OCI-LY7 (cell line): ENCODE measurements at regions not wholly inside any gene's neighbourhood (a gene's known extent, or its start where the extent isn't known, plus 50 kb on each side); places are given as distances from the start of the nearest gene placed in this dataset.

Source experiments
- BruUV-seq: library from RNA; stranded (reverse); fragments of 400-500 nt; replicated peaks from 2 replicates; lab custom pipeline; 2021; lab: Mats Ljungman, UMichigan
- CTCF ChIA-PET: fragments of 300-600 bp; sonication (Branson Sonifier 250); formaldehyde crosslinking; loops from one replicate; lab custom pipeline; 2022; ENCODE audit warnings: antibody characterized with exemption; ENCODE audit not compliant: unreplicated experiment; lab: Charles Lee
- POLR2A ChIA-PET: fragments of 300-600 bp; sonication (Branson Sonifier 250); formaldehyde crosslinking; loops from one replicate; lab custom pipeline; 2022; ENCODE audit warnings: antibody characterized with exemption; lab: Charles Lee
- DNase-seq: peaks from one replicate; pipeline ENCODE4 v3.0.0-alpha.2; 2015; ENCODE audit warnings: low spot score
- H2AFZ ChIP-seq: fragments of 200-600 bp; sonication (generic), shearing (Covaris generic); 2 replicates; pipeline ENCODE4 v1.6.1; 2014; ENCODE audit warnings: mild to moderate bottlenecking, antibody characterized with exemption, low read length, moderate library complexity
- H3K27ac ChIP-seq: fragments of 200-600 bp; sonication (generic); 2 replicates; pipeline ENCODE4 v1.5.1; 2014; ENCODE audit warnings: mixed run types, low read depth, mild to moderate bottlenecking, moderate library complexity, low read length, inconsistent platforms; ENCODE audit not compliant: poor library complexity, severe bottlenecking
- H3K36me3 ChIP-seq: fragments of 200-600 bp; sonication (generic); 2 replicates; pipeline ENCODE4 v1.6.1; 2014; ENCODE audit warnings: mild to moderate bottlenecking, antibody characterized with exemption, low read length, moderate library complexity, mixed read lengths; ENCODE audit not compliant: insufficient read depth
- H3K4me1 ChIP-seq: fragments of 200-600 bp; sonication (generic); 2 replicates; pipeline ENCODE4 v1.5.1; 2014; ENCODE audit warnings: mild to moderate bottlenecking, low read length; ENCODE audit not compliant: insufficient read depth, poor library complexity, severe bottlenecking
- H3K4me2 ChIP-seq: fragments of 200-600 bp; sonication (generic); 2 replicates; pipeline ENCODE4 v1.6.1; 2014; ENCODE audit warnings: mild to moderate bottlenecking, low read length
- H3K4me3 ChIP-seq: fragments of 200-600 bp; sonication (generic); 2 replicates; pipeline ENCODE4 v1.5.1; 2014; ENCODE audit warnings: mild to moderate bottlenecking, low read depth, low read length; ENCODE audit not compliant: poor library complexity, severe bottlenecking
- H3K79me2 ChIP-seq: fragments of 200-600 bp; sonication (generic); 2 replicates; pipeline ENCODE4 v1.6.1; 2016; ENCODE audit warnings: low read depth, mild to moderate bottlenecking, low read length, moderate library complexity, mixed read lengths; ENCODE audit not compliant: insufficient read depth
- H3K9me2 ChIP-seq: fragments of 200-600 bp; sonication (generic); 2 replicates; pipeline ENCODE4 v1.6.1; 2016; ENCODE audit warnings: mild to moderate bottlenecking, low read length, mixed read lengths; ENCODE audit not compliant: insufficient read depth
- H3K9me3 ChIP-seq: fragments of 200-600 bp; sonication (generic); 2 replicates; pipeline ENCODE4 v1.6.1; 2014; ENCODE audit warnings: mild to moderate bottlenecking, mixed run types, low read length, mixed read lengths
- H4K20me1 ChIP-seq: fragments of 200-600 bp; sonication (generic); 2 replicates; pipeline ENCODE4 v1.6.1; 2014; ENCODE audit warnings: mild to moderate bottlenecking, antibody characterized with exemption, low read length, moderate library complexity, mixed read lengths; ENCODE audit not compliant: insufficient read depth
- CTCF ChIP-seq: fragments of 200-600 bp; sonication (generic); conservative IDR thresholded peaks from 2 replicates; pipeline ENCODE4 v1.5.1; 2014; ENCODE audit warnings: mild to moderate bottlenecking, antibody characterized with exemption, low read length, moderate library complexity, mixed read lengths
- EZH2phosphoT487 ChIP-seq: fragments of 200-600 bp; sonication (generic); IDR thresholded peaks from 2 replicates; pipeline ENCODE4 v1.6.1; 2018; ENCODE audit warnings: low read depth, borderline replicate concordance, mild to moderate bottlenecking, mixed run types, antibody characterized with exemption, low read length, moderate library complexity, mixed read lengths
- intact Hi-C: fragments of 100-400 bp; cut with micrococcal nuclease; formaldehyde crosslinking; loops from one replicate; pipeline ENCODE4 v1.10.0; 2022; ENCODE audit not compliant: unreplicated experiment

- Histone ChIP-seq H3K4me1 (no peaks in the 10 kb centered on the region), H4K20me1 (no peaks in the 10 kb centered on the region), H3K79me2 (no peaks in the 10 kb centered on the region), H3K27ac (no peak overlapping the region), H3K9me2 (no peaks in the 10 kb centered on the region), H3K4me2 (no peak overlapping the region), H3K36me3 (no peaks in the 10 kb centered on the region), H3K9me3 (no peaks in the 10 kb centered on the region), H2AFZ (no peak overlapping the region), H3K4me3 (no peak overlapping the region)
- BruUV-seq = no TSS peak
- no peak for DNase-seq
- no peak for TF ChIP-seq CTCF
- TF ChIP-seq EZH2phosphoT487 = no peak
- intact Hi-C loops = no loop called here
- ChIA-PET POLR2A (no interaction called here), CTCF (no interaction called here)
These were observed 192.3 kb downstream of the TLE1 start for GRCh38 chr9:81497091-81497490.

DNA sequence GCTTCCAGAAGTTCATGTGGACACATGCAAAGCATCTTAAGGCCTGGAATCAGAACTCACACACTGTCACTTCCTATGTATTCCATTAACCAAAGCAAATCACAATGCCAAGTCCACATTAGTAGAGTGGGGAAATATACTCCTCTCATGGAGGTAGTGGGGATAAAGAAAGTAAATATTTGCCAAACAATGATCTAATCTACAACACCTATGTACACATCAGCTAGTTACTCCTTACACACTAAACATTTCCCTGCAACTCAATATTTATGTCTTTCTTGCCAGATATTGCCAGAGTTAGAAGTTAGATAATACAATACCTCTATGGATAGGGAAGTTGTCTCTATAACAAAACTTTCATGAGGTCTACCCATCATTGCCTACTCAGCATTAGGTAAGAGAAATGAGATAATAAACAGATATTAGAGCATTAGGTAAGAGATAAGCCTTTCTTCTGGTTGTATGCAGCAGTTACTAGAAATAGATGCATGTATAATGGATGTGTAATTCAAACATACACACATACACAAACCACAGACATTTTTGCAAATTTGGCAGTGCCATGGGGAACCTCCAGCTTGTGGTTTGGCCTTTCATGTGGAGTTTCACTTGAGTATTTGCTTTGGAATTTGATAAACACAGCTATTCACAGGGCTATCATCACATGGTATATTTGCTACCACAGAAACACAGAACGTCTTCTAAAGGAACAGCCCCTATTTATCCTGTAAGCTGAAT lies 196.5 kb downstream of the TLE1 start:
- no peak overlapping the region for H3K4me3 ChIP-seq
- H3K9me2 ChIP-seq = no peaks in the 10 kb centered on the region
- DNase-seq = no peak
- no peaks in the 10 kb centered on the region for H3K79me2 ChIP-seq
- POLR2A ChIA-PET = no interaction called here
- no peak overlapping the region for H3K27ac ChIP-seq
- BruUV-seq = no TSS peak
- no peaks in the 10 kb centered on the region for H3K9me3 ChIP-seq
- no peaks in the 10 kb centered on the region for H4K20me1 ChIP-seq
- H2AFZ ChIP-seq = no peak overlapping the region
- intact Hi-C loops = no loop called here
- H3K36me3 ChIP-seq = no peaks in the 10 kb centered on the region
- H3K4me1 ChIP-seq = no peaks in the 10 kb centered on the region
- H3K4me2 ChIP-seq = no peak overlapping the region
- TF ChIP-seq EZH2phosphoT487 (no peak), CTCF (no peak)
- CTCF ChIA-PET = no interaction called here

DNA sequence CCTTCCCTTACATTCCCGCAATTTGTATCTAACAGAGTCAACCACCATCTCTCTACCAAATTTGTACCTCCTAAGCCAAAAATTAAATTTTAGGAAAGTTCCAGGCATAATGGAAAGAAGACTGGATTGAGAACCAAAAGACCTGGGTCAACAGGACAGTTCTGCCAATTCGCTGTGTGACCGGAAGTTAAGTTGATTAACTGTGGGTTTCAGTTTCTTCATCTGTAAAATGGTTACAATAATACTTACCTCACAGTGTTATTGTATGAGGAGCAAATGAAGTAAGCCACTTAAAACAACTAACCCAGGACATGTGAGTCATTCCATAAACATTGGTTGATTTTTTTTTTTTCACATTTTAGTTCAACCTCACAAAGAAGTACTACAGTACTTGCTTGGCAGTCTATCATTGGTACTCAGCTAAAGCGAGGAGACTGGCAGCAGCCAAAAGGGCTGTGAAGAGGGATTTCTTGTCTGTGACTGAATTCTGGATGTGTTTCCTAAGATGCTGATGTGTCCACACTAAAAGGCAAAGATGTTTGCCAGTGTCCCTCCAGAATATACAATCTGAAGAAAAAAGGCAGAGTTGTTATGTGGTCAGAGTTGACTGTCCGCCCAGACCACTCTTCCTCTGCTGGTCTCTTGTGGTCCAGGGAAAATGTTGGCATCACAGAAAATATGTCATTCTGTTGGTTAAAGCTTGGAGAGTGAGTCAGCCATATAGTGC lies 198.6 kb downstream of the TLE1 start:
- no peak for DNase-seq
- Histone ChIP-seq H3K4me2 (no peak overlapping the region), H4K20me1 (no peaks in the 10 kb centered on the region), H3K79me2 (no peaks in the 10 kb centered on the region), H2AFZ (no peak overlapping the region), H3K9me2 (no peaks in the 10 kb centered on the region), H3K4me1 (no peaks in the 10 kb centered on the region), H3K4me3 (no peak overlapping the region), H3K27ac (no peak overlapping the region), H3K9me3 (no peaks in the 10 kb centered on the region), H3K36me3 (no peaks in the 10 kb centered on the region)
- ChIA-PET POLR2A (interaction anchor here (0.7 to 1.0 kb wide), 2 partner anchors 13 to 211 kb away, joined by 3 to 4 read pairs; no protein-coding TSS in a partner anchor), CTCF (no interaction called here)
- no peak for TF ChIP-seq CTCF
- intact Hi-C loops = no loop called here
- no TSS peak for BruUV-seq
